SJSA1 (cell line): ENCODE measurements at regions not wholly inside any gene's neighbourhood (a gene's known extent, or its start where the extent isn't known, plus 50 kb on each side); places are given as distances from the start of the nearest gene placed in this dataset.

ENCODE experiments used
- DNase-seq, 2 experiments: peaks; one replicate each; pipeline ENCODE4 v3.0.0-alpha.2; 2015 to 2020; ENCODE audit warnings: low spot score in 2 of 2, low read depth in 1 of 2
- H3K27ac ChIP-seq: fragments of 250-450 bp; sonication (Bioruptor Pico); 2 replicates; pipeline ENCODE4 v1.5.1; 2020; ENCODE audit warnings: mild to moderate bottlenecking, moderate library complexity
- H3K27me3 ChIP-seq: fragments of 250-450 bp; sonication (Bioruptor Pico); replicated peaks from 2 replicates; pipeline ENCODE4 v1.5.1; 2020; ENCODE audit warnings: mild to moderate bottlenecking, moderate library complexity
- H3K36me3 ChIP-seq: fragments of 250-450 bp; sonication (Bioruptor Pico); 2 replicates; pipeline ENCODE4 v1.5.1; 2020; ENCODE audit warnings: mild to moderate bottlenecking
- H3K4me1 ChIP-seq: fragments of 250-450 bp; sonication (Bioruptor Pico); replicated peaks from 2 replicates; pipeline ENCODE4 v1.6.1; 2021; ENCODE audit warnings: mild to moderate bottlenecking
- H3K4me3 ChIP-seq: fragments of 250-450 bp; sonication (Bioruptor Pico); 2 replicates; pipeline ENCODE4 v1.5.1; 2020; ENCODE audit warnings: mild to moderate bottlenecking
- H3K9me3 ChIP-seq: fragments of 250-450 bp; sonication (Bioruptor Pico); replicated peaks from 2 replicates; pipeline ENCODE4 v1.5.1; 2020; ENCODE audit warnings: mild to moderate bottlenecking

DNA sequence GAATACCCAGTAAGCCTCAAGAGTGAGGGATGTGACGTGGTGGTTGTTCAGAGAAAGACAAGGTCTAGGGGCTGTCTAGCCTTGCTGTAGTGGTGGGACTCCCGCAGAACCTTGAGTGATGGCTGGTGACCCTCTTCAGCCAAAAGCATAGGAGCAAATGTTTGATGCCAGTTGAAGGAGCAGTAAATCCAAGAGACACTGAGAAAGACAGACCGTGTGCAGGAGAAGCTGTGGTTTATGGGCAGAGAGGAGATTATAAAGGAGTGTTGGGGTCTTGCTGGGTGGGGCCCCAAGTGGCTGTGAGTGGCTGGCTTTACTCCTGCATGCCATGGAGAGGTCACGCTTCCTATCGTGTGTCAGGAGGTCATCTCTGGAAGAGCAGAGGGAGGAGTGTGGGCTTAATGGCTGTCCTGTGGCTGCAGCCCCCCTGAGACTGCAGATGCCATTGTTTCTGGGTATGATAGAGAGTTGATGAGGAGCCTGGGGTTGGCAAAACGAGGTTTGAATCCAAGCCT, 152.0 kb upstream of the CCND2 start:
- no peak overlapping the region for H3K27ac ChIP-seq
- H3K27me3 ChIP-seq = 0 out of 2 replicates have a peak, but pooled peaks cover under 1% of the 10 kb centered on the region
- H3K9me3 ChIP-seq = no peaks in the 10 kb centered on the region
- DNase-seq = peak in 1 of 2 experiments; percentile 22
- H3K4me3 ChIP-seq = no peak overlapping the region
- H3K36me3 ChIP-seq = no peaks in the 10 kb centered on the region
- H3K4me1 ChIP-seq = peaks cover 22% of the 10 kb centered on the region

DNA sequence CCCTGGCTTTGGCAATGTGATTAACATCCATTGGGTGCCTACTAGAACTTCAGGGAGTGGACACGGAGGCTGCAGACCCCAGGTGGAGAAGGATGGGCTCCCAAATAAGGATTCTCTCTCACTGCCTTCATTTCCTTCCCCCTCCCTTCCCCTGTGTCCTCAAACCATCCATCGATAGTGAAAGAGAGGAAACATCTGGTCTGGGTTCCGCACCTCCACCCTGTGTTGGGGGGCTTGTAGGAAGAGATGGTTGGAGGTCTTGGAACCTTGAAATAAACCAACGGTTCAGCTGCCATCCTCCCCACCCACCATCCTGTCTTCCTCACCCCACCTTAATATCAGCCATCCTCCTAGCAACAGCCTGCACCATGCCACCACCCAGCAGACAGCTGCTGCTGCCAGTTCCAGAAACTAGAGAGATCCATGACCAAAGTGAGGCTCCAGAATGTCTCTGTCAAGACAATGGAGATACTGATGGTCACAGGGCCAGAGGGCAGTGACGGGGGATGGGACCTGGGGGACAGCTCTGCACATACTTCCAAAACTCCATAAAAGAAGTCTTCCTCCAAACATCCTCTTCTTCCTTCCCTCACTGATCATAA, 153.1 kb upstream of the CCND2 start:
- no peak overlapping the region for H3K27ac ChIP-seq
- peaks cover 31% of the 10 kb centered on the region for H3K4me1 ChIP-seq
- no peaks in the 10 kb centered on the region for H3K27me3 ChIP-seq
- H3K9me3 ChIP-seq = no peaks in the 10 kb centered on the region
- DNase-seq = peak in 1 of 2 experiments; percentile 25
- no peaks in the 10 kb centered on the region for H3K36me3 ChIP-seq
- no peak overlapping the region for H3K4me3 ChIP-seq

DNA sequence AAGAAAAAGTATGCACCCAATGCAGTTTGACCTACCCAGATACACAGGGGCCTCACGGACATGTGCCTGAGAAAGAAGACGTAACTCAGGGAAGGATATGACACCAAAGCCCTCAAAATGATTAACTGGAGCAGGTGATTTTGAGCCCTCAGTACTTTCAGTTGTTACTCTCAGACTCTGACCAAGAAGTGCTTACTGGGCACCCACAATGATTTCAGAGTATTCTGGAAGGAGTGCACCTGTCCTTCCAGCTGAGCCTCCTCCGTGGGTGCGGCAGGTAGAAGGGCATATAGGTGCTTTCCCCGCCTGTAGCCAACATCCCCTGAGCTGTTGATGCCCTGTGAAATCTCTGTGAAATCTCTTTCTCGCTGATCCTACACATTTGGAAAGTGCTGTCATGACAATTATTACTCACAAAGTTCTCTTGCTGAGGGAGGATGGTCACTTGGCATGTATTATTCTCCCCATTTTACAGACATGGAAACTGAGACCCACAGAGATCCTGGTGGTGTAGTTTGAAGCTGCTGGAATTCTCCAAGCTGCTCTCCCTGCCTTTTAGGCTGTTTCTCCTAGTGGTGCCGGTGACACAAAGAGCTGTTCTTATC, 154.3 kb upstream of the CCND2 start:
- peak in 1 of 2 experiments; percentile 17 for DNase-seq
- Histone ChIP-seq H3K27me3 (no peaks in the 10 kb centered on the region), H3K4me1 (peaks cover 31% of the 10 kb centered on the region), H3K4me3 (no peak overlapping the region), H3K9me3 (no peaks in the 10 kb centered on the region), H3K36me3 (no peaks in the 10 kb centered on the region), H3K27ac (no peak overlapping the region)

DNA sequence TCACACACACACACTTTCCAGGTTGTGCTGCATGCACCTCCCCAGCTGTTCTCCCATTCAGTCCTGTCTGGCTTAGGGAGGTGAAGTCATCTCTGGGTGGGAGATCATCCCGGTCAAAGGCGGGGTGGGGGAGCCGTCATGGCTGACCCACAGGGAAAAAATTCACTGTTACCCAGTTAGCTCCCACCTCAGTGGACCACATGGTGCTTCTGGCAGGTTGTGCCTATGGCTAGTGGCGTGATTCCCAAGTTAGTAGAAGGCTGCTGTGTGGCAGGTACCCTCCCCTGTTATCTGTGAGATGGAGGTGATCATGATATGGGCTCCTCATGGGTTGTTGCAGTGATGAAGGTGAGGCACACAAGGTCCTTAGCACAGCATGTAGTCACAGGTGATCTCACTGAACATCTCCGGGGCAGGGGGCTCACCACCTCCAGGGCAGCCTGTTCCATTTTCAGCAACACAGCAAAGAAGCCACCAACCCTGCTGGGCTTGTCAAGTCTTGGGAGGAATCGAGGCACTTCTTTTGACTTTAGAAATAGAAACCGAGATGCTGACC, 154.9 kb upstream of the CCND2 start:
- H3K4me1 ChIP-seq = peaks cover 31% of the 10 kb centered on the region
- no peak overlapping the region for H3K27ac ChIP-seq
- no peaks in the 10 kb centered on the region for H3K9me3 ChIP-seq
- peak in 1 of 2 experiments; percentile 38 for DNase-seq
- H3K27me3 ChIP-seq = no peaks in the 10 kb centered on the region
- H3K36me3 ChIP-seq = no peaks in the 10 kb centered on the region
- no peak overlapping the region for H3K4me3 ChIP-seq

DNA sequence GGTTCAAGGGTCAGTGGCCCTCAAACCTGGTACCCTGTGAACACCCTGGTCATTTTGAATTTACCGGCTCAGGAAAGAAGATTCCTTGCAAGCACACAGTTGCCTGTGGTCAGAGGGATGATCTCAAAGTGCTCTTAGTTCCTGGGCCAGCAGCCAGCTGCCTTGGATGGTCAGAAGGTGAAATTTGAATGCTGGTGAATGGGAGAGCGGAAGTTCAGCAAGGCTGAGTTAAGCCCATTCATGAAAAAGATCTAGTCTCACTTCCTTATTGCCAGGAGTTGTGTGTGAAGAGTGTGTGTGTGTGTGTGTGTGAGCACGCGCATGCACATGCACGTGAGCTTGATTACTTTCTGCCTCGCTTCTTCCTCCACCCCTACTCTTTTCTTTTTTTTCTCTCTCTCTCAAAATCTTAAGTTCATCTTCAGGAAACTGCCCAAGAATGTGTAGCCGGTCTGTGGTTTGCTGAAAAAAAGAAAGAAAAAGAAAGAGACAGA, 155.5 kb upstream of the CCND2 start:
- Histone ChIP-seq H3K36me3 (no peaks in the 10 kb centered on the region), H3K4me1 (peaks cover 32% of the 10 kb centered on the region), H3K27ac (0 out of 2 replicates have a peak overlapping the region, but pooled peaks have one; percentile 6), H3K27me3 (no peaks in the 10 kb centered on the region), H3K9me3 (no peaks in the 10 kb centered on the region), H3K4me3 (no peak overlapping the region)
- peak; percentile 43 to 56 for DNase-seq

DNA sequence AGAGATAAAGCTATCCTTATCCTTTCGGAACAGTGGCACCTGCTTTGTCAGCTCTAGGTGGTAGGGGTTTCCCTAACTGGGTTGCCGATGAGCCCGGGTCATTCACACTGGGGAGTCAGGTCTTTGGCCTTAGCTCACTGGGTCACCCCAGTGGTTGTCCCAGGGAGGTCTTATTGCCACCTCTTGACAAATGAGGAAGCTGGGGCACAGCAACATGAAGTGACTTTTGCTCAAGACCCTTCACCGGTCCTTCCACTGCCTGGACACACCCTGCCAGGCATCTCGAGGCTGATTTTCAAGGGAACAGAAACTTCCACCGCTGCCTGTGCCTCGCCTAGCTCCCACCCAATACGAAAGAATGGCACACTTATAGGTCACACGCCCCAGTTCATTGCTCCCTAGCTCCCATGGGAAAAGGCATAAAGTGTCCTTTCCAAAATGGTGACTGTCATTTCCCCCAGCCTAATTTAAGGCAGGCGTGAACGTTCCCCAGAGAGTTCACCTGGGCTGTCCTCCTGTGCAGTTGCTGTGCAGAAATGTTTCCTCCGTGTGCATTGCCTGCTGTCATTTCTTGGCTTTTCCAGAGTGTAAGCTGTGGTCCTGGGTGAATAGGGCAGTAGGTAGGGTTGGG, 156.1 kb upstream of the CCND2 start:
- Histone ChIP-seq H3K9me3 (no peaks in the 10 kb centered on the region), H3K4me1 (peaks cover 37% of the 10 kb centered on the region), H3K27me3 (no peaks in the 10 kb centered on the region), H3K4me3 (no peak overlapping the region), H3K27ac (no peak overlapping the region), H3K36me3 (no peaks in the 10 kb centered on the region)
- DNase-seq = peak in 1 of 2 experiments; percentile 33

DNA sequence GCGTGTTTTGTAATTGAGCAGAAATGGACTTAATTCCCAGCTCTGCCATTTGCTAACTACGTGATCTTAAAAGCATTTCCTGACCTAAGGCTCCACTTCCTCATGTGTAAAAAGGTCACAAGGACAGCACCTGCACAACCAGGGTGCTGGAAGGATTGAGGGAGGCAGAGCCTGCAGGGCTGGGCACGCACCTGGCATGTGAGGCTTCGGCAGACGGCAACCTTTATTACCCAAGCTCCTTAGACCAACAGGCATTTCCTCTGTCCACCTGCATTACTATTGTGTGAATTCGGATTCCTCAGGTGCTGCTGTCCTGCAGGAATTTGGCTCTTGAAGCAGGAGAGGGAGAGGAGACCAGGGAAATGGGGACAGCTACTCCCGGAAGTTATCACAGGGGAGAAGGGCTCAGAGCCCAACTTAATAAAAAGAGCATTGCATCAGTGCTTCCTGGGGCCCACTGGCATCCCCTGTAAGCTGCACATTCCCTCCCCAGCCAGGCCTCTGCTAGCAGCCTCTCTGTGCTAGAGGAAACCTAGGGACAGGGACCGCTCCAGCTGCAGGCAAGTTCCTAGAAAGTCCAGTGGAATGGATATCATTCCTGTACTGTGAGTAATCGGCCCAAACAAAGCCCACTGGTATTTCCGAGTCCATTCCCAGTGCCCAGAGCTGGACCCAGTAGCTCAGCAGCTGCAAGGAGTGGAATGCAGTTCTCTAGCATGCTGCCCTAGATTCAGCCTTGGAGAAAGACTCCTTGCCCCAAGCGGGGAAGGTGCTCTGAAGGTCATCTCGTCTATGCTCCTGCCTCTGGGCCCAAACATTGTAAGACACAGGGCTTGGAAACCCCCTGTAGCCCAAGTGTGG, 157.1 kb upstream of the CCND2 start:
- Histone ChIP-seq H3K36me3 (no peaks in the 10 kb centered on the region), H3K9me3 (no peaks in the 10 kb centered on the region), H3K4me3 (no peak overlapping the region), H3K27ac (no peak overlapping the region), H3K27me3 (no peaks in the 10 kb centered on the region), H3K4me1 (peaks cover 37% of the 10 kb centered on the region)
- peak; percentile 80 to 85 for DNase-seq

DNA sequence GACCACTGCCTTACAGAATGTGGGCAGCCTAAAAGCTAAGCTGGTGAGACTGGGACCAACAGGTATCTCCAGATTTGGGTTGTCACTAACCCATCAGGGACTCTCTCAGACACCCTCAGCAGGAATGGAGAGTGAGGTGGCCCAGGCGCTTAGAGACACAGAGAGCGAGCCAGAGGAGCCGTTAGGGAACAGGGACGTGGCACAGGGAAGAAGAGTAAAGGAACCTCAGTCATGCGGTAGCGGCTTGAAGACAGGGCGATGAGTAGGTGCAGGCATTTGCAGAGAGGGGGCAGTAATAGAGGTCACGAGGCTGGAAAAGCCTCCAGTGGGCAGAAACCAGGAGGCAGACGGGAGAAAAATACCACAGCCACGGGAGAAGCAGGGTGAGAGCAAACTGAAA, 158.0 kb upstream of the CCND2 start:
- no peaks in the 10 kb centered on the region for H3K9me3 ChIP-seq
- no peak overlapping the region for H3K27ac ChIP-seq
- H3K27me3 ChIP-seq = no peaks in the 10 kb centered on the region
- peak in 1 of 2 experiments; percentile 22 for DNase-seq
- H3K4me3 ChIP-seq = no peak overlapping the region
- H3K4me1 ChIP-seq = peaks cover 37% of the 10 kb centered on the region
- no peaks in the 10 kb centered on the region for H3K36me3 ChIP-seq

DNA sequence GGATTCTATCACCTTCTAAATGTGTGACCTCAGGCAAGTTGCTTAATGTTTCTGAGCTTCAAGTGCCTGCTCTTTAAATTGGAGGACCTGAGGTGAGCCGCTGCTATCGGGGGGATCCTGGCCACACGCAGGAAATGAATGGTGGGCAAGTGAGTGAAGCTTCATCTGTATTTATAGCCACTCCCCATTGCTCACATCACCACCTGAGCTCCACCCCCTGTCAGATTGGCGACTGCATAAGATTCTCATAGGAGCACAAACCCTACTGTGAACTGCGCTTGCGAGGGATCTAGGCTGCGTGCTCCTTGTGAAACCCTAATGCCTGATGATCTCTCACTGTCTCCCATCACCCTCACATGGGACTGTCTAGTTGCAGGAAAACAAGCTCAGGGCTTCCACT, 158.6 kb upstream of the CCND2 start:
- H3K36me3 ChIP-seq = no peaks in the 10 kb centered on the region
- H3K9me3 ChIP-seq = no peaks in the 10 kb centered on the region
- peak in 1 of 2 experiments; percentile 30 for DNase-seq
- H3K27ac ChIP-seq = no peak overlapping the region
- no peak overlapping the region for H3K4me3 ChIP-seq
- H3K4me1 ChIP-seq = peaks cover 37% of the 10 kb centered on the region
- H3K27me3 ChIP-seq = no peaks in the 10 kb centered on the region

DNA sequence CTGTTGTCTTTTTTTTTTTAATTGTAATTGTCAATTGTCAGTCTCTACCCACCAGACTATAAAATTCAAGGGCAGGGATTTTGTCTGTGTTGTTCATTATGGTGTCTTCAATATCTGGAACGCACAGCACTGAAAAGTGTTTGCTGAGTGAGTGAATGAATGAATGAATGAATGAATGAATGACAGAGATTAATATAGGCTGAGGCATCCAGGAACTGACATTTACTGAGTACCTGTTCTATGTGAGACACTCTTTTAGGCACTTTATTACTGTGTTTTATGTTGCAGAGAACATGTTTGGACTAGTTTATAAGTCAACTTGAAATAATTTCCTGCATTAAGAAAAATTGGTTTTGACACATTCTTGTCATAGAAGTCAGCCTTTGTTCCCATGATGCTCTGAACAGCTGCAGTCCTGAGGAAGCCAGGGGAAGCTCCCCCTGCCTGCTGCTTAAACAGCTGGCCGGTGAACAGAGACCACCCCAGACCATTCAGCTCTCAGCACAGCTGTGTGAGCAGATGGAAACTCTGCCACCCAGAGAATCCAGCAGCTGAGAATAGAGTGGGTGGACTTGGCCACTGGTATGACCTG, 160.7 kb upstream of the CCND2 start:
- Histone ChIP-seq H3K27me3 (no peaks in the 10 kb centered on the region), H3K4me3 (no peak overlapping the region), H3K27ac (no peak overlapping the region), H3K36me3 (no peaks in the 10 kb centered on the region), H3K9me3 (no peaks in the 10 kb centered on the region), H3K4me1 (peaks cover 28% of the 10 kb centered on the region)
- peak in 1 of 2 experiments; percentile 38 for DNase-seq

DNA sequence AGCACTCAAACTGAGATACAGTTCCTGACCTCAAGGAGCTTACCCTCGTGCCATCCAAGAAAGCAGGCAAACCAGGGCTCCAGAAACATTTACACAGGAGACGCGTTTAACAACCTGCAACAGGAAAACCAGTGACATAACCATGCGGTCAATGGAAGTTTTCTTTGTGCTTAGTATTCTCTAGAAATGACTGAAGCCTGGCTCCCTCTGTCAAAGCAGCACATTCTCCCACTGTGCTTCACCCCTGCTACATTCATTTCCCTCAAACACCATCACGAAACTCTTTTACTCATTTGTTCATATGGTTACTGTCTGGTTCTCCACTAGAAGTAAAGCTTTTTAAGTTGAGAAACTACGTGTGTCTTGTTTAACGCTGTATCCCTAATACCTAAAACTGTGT, 161.3 kb upstream of the CCND2 start:
- no peaks in the 10 kb centered on the region for H3K27me3 ChIP-seq
- no peaks in the 10 kb centered on the region for H3K36me3 ChIP-seq
- peaks cover 22% of the 10 kb centered on the region for H3K4me1 ChIP-seq
- no peak overlapping the region for H3K4me3 ChIP-seq
- H3K9me3 ChIP-seq = no peaks in the 10 kb centered on the region
- DNase-seq = no peak
- no peak overlapping the region for H3K27ac ChIP-seq

DNA sequence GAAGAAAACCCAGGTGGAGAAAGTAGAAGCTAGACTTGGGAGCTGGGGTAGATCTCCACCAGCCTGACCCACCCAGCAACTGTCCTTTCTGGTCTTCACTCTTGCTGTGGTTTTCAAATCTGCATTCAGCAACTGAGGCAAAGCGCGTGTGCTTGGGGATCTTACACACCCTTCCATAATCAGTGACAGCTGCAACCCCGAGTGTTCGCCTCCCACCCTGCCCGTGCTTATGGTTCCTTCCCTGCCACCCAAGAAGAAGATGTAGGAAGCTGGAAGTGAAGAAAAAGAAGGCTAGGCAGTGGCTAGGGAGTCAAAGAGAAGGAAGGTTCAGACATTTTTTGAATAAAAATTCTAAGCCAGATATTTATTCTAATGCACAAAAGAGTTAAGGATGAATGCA, 162.6 kb upstream of the CCND2 start:
- H3K36me3 ChIP-seq = no peaks in the 10 kb centered on the region
- no peak overlapping the region for H3K4me3 ChIP-seq
- H3K4me1 ChIP-seq = peaks cover 9% of the 10 kb centered on the region
- DNase-seq = no peak
- no peaks in the 10 kb centered on the region for H3K9me3 ChIP-seq
- H3K27ac ChIP-seq = no peak overlapping the region
- no peaks in the 10 kb centered on the region for H3K27me3 ChIP-seq

DNA sequence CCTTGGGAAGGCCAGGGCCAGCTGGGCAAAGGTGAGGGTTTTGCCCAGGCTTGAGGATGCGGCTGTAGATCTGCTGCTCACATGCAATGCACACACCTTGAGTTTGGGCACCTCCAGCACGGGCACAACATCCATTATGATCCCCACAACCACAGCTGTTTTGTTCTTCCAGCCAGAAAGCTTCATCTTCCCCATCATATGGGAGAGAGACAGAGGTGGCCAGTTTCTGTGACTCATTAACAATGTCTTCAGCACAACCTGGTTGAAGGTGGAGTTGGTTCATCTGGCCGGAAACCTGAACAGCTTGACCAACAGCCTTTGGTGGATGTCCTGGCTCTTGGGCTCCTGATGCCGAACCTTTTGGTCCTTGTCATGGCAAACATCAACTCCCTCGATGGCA, 163.7 kb upstream of the CCND2 start:
- no peaks in the 10 kb centered on the region for H3K36me3 ChIP-seq
- H3K27ac ChIP-seq = no peak overlapping the region
- DNase-seq = no peak
- 0 out of 2 replicates have a peak, but pooled peaks cover under 1% of the 10 kb centered on the region for H3K9me3 ChIP-seq
- peaks cover 6% of the 10 kb centered on the region; the same call in 1 of the 2 replicates for H3K4me1 ChIP-seq
- H3K4me3 ChIP-seq = no peak overlapping the region
- H3K27me3 ChIP-seq = no peaks in the 10 kb centered on the region
